Stimulated activated CD8-positive, alpha-beta memory T cell treated with anti-CD3 and anti-CD28 coated beads, Interleukin-7, amount 100 ng/mL, for 48 hours (primary cell): ENCODE measurements at regions not wholly inside any gene's neighbourhood (a gene's known extent, or its start where the extent isn't known, plus 50 kb on each side); places are given as distances from the start of the nearest gene placed in this dataset.

Experiments
- DNase-seq, 2 donors: peaks; one replicate each; pipeline ENCODE4 v3.0.0-alpha.2; 2020; ENCODE audit warnings: low read depth in 1 of 2; ENCODE audit errors: extremely low read depth in 1 of 2

GRCh38 chr6:164130585-164130984 is 716.1 kb downstream of the QKI start:
- no peak for DNase-seq

- no peak for DNase-seq
Observed at GRCh38 chr6:164130151-164130550, 715.6 kb downstream of the QKI start.

GRCh38 chr6:164129218-164129617 is 714.7 kb downstream of the QKI start:
- DNase-seq = no peak

- no peak for DNase-seq
Observed at GRCh38 chr6:164128101-164128500, 713.6 kb downstream of the QKI start.

GRCh38 chr6:164124986-164125385 is 710.5 kb downstream of the QKI start:
- no peak for DNase-seq

GRCh38 chr6:164124473-164124872 is 710.0 kb downstream of the QKI start:
- DNase-seq = no peak

GRCh38 chr6:164122109-164122508 is 707.6 kb downstream of the QKI start:
- DNase-seq = no peak

GRCh38 chr6:164121527-164121926 is 707.0 kb downstream of the QKI start:
- DNase-seq = no peak

- DNase-seq = no peak
Observed at GRCh38 chr6:164114651-164115050, 700.1 kb downstream of the QKI start.

- DNase-seq = no peak
Observed at GRCh38 chr6:164114051-164114450, 699.5 kb downstream of the QKI start.

GRCh38 chr6:164113637-164114036 is 699.1 kb downstream of the QKI start:
- no peak for DNase-seq

- no peak for DNase-seq
Observed at GRCh38 chr6:164109770-164110140, 695.2 kb downstream of the QKI start.

- DNase-seq = no peak
Observed at GRCh38 chr6:164108869-164109769, 694.6 kb downstream of the QKI start.

- no peak for DNase-seq
Observed at GRCh38 chr6:164108092-164108491, 693.6 kb downstream of the QKI start.

GRCh38 chr6:164107297-164107995 is 692.9 kb downstream of the QKI start:
- no peak for DNase-seq

- DNase-seq = no peak
Observed at GRCh38 chr6:164106345-164106769, 691.8 kb downstream of the QKI start.

GRCh38 chr6:164105705-164106104 is 691.2 kb downstream of the QKI start:
- DNase-seq = no peak

- DNase-seq = no peak
Observed at GRCh38 chr6:164104432-164104831, 689.9 kb downstream of the QKI start.

- DNase-seq = no peak
Observed at GRCh38 chr6:164102693-164103092, 688.2 kb downstream of the QKI start.

GRCh38 chr6:164101859-164102258 is 687.3 kb downstream of the QKI start:
- no peak for DNase-seq

- DNase-seq = no peak
Observed at GRCh38 chr6:164099269-164099865, 684.8 kb downstream of the QKI start.

- no peak for DNase-seq
Observed at GRCh38 chr6:164098857-164099267, 684.3 kb downstream of the QKI start.
